ENCODE measurements at regions not wholly inside any gene's neighbourhood (a gene's known extent, or its start where the extent isn't known, plus 50 kb on each side); places are given as distances from the start of the nearest gene placed in this dataset.

DNA sequence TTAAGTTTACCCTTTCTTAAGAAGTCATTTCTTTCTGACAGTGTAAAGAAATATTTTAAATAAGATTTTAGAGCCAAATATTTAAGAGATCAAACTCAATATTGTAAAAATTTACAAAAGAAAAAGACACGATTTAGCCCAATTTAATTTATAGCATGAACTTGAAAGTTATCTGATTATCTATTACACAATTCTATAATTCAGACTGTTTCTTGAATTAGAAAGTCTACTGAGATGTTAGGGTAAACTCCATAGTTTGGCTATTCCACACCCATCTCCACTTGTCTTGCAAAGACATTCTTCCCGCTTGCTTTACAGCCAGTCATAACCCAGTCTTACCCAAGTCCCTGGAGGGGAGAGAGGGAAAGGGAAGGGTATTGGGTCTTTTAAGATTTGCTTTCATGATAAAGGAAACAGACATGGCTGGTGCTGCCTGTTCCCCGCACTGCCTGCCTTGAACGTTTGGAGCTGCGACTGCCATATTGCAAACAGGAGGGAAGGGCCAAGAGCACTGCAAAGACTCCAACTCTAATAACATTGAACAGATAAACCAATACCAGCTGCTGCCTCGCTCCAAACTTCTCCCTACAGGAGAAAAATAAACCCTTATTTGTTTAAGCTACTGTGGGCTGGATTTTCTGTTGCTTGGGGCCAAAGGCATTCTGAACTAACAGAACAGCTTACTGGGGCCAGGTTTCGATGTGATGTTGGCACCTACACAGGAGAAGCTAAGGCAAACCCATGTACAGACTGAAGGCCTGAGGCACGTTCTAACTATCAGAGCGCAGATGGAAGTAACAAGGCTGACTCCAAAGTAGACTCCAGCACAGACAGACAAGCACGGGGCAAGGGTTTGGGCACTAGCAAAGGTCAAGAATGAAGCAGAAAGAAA lies 552.3 kb upstream of the JARID2 start:
- DNase-seq (ENCODE audit: low read depth in 2 of 2) = no peak

DNA sequence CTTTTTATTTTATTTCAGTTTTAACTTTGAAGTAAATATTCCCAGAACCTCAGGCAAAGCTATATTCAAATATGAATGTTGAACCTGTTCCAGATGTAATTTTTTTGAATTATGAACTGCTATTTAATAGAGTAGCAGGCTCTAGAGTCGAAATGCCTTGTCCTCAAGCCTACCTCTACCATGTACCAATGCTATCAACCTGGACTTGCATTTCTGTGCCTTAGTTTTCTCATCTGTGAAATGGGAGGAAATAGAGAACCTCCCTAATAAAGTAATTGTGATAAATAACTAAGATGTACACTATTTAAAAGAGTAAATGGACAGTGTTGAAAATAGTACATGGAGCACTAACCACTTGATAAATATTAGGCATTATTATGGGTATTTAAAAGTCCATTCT lies 551.6 kb upstream of the JARID2 start:
- no peak for DNase-seq (ENCODE audit: low read depth in 2 of 2)

DNA sequence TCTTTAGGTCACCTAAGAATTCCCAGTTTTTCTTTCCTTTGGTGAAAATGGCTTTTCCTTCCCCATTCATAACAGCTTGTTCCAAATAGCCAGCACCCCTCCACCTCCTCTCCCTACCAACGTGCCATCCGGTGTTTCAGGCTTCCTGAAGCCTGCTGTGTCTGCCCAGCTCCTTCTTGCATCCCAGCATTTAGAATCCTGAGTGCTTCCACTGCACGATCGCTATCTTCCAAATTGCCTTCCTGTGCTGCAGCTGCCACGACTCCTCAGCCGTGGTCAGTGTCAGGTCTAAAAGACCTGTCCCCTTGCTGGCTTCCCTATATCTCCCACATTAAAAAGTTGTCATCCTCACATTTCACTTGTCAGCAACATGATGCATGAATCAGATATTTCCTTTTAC lies 550.3 kb upstream of the JARID2 start:
- DNase-seq (ENCODE audit: low read depth in 2 of 2) = no peak

DNA sequence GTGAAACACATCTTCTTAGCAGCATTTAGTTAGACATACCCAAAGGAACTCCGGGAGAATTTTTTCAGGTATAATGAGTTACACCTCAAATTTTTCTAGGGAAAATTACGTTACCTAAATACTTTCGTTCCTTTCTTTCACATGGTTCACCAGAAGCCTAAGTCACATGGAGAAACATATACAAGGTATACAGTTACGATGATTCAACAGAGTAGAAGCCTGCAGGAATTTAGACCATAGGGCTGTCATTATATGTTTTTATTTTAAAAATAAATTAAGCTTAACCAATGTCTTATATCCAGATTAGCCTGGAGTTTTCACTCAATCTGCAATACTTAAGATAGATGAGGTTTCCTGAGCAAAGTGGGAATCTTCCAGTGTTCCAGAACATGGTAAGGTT lies 549.5 kb upstream of the JARID2 start:
- no peak for DNase-seq (ENCODE audit: low read depth in 2 of 2)

DNA sequence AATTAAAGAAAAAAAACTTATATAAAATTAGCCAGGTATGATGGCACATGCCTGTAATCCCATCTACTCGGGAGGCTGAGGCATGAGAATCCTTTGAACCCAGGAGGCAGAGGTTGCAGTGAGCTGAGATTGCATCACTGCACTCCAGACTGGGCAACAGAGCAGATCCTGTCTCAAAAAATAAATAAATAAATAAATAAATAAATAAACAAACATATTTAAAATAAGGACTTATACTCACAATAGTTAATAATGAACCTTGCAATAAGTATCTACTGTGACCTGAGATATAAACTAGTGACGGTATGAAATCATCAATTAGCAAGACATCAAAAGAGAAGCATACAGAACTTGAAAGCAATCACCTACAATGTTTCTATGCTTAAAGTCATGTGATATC lies 548.4 kb upstream of the JARID2 start:
- no peak for DNase-seq (ENCODE audit: low read depth in 2 of 2)

DNA sequence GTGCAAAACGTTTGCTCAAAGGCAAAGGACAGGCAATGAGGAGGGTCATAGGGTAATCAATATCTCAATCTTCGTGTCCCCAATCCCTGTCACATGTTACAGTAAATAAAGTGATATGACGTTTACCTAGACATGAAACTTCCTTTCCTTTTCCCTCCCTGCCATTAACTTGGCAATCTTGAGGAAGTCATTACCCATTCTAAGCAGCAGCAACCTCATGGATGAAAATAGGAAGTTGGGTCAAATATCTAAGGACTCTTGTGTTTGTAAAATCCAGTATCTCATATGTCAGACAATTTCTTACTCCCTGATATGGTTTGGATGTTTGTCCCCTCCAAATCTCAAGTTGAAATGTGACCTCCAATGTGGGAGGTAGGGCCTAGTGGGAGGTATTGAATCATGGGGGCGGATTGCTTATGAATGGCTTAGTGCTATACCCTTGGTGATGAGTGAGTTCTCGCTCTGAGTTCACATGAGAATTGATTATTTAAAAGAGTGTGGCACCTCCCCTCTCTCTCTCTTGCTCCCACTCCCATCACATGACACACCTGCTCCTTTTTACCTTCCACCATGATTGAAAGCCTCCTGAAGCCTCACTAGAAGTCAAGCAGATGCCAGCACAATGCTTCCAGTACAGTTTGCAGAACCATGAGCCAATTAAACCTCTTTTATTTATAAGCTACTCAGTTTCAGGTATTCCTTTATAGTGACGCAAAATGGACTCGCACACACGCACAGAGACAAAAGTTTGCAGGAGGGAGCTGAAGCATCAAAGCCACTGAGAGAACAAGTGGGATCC lies 545.9 kb upstream of the JARID2 start:
- DNase-seq (ENCODE audit: low read depth in 2 of 2) = no peak

DNA sequence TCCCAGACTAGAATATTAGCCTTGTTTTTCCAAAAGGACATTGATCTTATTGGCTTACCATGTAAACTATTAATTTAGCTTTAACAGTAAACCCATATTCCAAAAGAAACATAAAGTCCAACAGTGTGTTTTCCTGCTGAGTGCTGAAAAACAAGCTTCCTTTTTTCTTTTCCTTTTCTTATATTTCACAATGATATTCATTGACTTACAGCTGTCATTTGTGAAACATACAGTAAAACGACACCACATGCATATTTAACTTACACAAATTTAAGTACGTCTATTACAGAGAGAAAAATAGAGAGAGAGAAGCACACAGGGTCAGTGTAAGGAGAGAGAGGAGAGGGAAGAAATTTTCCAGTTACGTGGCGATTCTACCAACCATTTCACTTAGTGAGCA lies 543.9 kb upstream of the JARID2 start:
- DNase-seq (ENCODE audit: low read depth in 2 of 2) = no peak

DNA sequence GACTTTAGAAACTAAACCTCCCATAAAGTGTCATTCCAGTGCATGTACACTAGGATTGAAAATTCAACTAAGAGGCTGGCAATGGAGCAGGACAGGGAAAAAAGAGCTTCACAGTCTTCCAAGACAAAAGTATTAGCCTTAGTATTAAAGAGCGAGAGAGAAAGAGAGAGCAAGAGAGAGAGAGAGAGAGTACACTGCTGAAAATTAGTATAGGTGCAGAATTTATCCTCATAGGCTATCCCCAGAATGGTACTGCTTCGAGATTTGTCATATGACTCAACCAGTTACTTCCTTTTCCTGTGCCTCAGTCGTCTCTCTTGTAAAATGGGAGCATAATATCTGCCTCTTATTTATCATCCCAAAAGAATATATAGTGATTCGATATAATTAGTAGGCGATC lies 543.2 kb upstream of the JARID2 start:
- no peak for DNase-seq (ENCODE audit: low read depth in 2 of 2)

DNA sequence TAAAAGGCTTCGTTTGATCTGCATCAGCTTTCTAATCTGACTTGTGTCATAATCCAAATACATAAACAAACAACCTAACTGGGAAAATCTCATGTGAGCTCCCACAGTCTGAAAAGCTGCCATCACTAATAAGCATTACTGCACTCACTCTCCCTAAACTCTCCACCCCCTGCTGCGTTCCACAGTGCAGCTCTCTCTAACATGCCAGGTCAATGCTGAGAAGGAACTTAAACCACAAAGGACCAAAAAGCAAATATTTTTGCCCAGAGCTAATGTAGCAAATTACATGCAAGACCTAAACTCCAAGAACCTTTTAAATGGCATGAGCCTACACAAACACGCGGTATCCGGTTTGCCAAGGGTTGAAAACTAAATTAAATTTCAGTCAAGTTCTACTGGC lies 542.3 kb upstream of the JARID2 start:
- no peak for DNase-seq (ENCODE audit: low read depth in 2 of 2)

DNA sequence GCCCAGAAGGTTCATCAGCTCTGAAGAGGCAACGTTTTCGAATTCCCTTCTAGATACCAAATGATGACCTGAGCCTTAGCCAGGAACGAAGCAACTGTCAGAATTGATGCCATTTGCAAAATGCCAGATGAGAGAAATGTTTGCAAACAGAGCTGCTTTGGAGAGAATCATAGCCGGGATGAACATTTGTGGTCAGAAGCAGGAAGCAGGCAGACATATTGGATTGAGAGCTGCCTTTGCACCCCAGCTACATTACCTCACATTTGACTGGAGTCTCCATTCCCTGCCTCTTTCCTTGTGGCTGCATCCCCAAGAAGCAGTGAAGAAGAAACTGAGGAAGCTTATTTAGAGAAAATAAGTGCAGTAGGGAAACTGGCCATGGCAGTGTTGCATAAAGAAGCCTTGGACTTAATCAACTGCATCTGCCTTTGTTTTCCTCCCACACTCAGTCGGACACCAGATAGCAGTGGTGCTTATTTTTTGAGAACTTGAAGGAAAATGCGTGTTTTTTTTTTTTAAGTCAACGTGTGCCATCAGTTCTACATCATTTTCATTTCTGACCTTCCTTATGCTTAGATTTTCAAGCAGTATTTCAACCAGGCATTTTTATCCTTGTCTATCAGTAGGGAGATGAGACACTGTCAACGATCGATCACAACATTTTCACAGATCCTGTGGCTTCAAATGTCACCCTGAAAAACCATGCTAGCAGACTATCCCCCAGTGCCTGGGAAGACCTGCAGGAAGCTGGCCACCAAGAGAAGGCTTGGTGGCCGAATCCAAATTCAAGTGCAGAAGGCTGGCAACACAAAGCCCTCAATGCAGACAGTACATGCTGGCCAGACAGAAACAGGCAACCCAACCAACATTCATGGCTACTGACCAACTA lies 541.2 kb upstream of the JARID2 start:
- DNase-seq (ENCODE audit: low read depth in 2 of 2) = no peak

DNA sequence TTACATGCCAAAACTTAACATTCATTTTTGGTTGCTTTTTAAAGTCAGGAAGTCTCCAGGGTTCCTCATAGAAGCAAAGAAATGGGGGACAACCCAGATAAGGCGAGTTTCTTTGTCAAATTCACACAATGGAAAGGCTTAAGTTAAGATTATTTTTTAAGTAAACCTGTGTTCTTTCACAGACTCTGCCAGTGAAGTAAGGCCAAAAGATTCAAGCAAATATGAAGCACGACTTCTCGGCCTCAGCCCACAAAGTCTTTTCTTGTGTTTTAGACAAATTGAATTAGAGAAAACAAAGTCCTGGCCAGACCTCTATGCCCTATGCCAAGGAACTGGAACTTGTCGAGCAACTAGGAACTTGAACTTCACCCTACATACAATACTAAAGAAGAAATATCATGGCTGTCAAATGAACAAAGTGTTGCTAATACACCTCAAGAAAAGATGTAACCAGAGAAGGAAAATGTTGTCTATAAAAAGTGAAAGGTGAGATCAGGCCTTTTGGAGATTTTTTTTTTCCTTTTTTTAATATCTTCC lies 540.0 kb upstream of the JARID2 start:
- no peak for DNase-seq (ENCODE audit: low read depth in 2 of 2)

DNA sequence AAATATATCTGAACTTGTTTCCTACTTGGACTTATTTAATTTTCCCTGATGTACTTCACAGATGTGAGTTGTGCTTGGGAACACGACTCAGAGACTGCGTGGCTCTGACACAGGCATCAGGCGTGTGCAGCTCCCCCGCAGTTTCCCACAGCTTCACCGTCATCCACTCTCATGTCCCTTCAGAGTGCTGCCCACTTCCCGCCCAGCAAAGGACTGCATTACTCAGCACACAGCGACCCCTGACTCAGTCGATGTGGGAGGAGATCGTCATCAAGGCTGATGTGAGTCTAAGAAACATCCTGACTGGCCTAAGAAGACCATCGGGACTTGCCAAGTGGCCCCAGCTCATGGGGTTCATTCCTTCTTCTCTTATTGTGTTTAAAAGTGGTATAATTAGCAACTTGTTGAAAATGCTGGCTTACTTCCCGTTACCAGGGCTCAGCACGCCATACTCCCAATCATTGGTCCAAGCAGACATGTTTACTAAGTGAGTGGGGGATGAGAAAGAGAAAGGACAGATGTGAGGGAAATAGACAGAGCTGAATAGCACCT lies 539.4 kb upstream of the JARID2 start:
- peak; percentile 85 to 86 for DNase-seq (ENCODE audit: low read depth in 2 of 2)

DNA sequence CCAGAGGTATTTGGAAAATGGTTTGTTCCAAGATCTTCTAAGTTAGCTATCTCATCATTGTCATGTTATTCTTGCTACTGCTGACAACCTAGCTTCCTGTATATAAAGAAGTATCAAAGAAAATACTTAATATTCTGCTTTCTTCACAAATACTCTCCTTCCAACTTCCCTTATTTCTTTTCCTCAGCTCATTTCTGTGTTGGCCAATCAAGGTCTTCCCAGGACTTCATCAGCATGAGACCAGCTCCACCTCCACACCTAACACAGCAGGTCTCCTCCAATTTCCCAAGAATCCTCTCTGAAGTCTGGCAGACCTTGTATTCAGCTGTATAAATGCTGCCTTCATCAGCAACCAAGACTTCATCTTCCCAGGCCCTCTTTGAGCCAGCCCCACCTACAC lies 538.6 kb upstream of the JARID2 start:
- no peak for DNase-seq (ENCODE audit: low read depth in 2 of 2)

DNA sequence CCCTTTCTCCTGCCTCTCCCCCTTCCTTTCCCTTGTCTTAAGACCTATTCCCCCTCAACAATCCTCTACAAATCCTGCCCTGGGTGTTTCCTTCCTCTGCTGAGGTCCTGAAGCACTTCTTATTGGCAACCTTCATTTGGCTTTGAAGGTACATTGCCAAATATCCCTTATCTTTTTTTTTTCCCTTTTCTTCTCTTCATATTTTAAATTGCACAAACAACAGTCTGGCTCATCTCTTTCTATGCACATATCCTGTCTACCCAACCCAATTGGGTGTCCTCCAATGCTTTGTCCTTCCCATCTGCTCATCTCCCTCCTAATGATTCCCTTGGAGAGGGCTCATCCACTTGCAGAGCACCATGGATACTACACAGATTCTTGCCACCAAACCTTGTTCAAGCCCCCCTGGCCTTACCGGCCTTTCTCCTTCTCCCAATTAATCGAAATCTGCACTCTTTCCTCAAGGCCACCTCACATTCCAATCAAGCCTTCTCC lies 537.9 kb upstream of the JARID2 start:
- no peak for DNase-seq (ENCODE audit: low read depth in 2 of 2)

DNA sequence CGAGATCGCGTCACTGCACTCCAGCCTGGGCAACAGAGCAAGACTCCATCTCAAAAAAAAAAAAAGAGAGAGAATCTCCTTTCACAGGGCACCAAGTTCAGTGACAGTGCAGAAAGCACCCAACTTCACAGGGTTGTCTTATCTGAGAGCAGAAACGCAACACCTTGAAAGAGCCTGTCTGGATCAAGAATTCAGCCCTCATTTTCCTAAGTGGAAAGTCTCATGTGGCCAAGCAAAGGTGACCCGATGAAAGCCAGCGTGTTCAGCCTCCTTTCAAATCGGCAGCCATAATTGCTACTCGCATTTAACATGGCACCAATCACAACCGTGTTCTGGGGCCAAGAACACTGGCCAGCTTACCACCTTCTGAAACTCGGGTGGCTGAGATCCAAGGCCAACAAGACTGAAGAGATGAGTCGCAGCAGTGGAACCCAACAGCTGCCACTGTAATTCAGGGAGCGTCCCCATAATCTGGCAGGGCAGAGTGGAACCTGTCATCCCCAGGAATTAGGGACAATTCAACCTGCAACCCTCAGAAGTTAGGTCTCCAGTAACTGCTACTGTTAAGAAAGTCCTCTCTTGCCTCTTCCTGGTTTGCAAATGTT lies 536.7 kb upstream of the JARID2 start:
- no peak for DNase-seq (ENCODE audit: low read depth in 2 of 2)

DNA sequence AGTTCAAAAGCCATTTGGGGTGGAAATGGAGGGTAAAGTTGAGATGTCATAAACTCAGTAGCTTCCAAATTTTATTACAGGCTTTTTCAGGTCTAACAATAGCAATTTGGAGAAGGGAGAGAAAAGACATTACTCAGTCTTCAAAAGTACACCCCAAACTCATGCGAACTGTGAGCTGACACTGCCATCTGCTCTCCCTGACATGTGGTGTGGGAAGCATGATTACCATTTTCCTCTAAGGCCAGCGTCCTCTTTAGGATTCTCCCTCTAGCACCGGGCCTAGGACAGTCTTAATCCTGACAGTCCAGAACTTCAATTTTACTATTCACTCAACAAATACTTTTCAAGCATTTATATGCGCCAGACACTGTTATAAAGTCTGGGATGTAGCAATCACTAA lies 536.0 kb upstream of the JARID2 start:
- no peak for DNase-seq (ENCODE audit: low read depth in 2 of 2)

DNA sequence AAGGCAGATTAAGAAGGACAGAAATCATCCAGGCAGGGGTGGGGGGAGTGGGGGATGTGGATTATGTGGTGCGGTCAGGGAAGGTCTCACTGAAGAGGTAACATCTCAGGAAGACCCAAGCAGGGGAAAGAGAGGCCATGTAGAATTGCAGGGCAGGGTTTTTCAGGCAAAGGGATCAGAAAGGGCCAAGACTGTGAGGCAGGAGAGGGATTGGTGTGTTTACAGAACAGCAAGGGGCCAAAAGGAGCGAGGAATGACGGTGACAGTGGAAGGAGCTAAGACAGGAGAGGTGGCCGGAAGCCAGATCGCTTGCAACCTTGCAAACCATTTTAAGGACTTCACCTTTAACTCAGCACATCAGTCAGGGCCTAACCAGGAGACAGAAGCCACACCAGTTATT lies 535.4 kb upstream of the JARID2 start:
- no peak for DNase-seq (ENCODE audit: low read depth in 2 of 2)

DNA sequence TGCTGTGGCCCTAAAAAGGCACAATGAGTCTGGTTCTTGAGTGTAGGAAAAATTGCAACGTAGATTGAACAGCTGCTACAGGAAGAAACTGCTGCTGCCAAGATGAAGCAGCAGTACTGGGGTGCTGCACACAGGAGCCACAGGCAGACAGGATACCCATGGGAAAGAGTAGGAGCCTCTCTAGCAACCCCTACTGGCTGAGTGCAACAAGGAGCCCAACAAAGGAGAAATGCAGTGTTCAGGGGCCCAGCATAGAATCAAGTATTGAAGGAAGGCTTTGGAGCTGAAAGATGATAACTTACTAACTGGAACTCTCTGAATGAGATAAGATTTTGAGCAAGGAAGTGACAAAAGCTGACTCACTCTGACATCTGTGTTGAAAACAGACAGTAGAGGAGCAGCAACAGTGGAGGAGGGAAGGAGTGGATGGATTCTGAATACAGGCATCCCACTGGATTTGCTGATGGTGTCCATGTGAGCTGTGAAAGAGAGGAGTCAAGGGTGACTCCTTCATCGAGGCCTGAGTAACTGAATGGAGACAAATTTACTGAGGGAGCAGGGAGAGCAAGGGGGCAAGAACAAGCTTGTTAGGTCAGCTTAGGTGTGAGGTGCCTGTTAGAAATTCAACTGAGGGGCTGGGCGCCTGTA lies 534.7 kb upstream of the JARID2 start:
- peak; percentile 65 to 72 for DNase-seq (ENCODE audit: low read depth in 2 of 2)

DNA sequence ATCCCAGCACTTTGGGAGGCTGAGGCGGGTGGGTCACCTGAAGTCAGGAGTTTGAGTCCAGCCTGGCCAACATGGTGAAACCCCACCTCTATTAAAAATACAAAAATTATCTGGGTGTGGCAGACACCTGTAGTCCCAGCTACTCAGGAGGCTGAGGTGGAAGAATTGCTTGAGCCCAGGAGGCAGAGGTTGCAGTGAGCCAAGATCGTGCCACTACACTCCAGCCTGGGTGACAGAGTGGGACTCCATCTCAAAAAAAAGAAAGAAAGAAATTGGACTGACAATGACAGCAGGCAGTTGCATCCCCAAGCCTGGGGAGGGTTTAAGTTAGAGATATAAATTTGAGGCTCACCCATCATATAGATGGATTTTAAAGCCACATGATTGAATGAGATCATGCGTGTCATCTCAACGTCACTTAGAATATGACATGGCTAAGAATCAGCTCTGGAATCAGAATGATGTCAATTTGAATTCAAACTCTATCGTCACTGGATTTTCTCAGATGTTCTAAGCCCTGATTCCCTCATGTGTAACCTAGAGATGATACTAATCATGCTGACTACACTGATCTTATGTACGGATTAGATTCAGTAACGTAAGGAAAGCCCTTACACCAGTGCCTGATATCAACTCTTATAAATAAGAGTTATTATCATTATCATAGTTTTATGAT lies 534.0 kb upstream of the JARID2 start:
- no peak for DNase-seq (ENCODE audit: low read depth in 2 of 2)
